Esophagus squamous epithelium (tissue), 4 donors: ENCODE measurements at regions not wholly inside any gene's neighbourhood (a gene's known extent, or its start where the extent isn't known, plus 50 kb on each side); places are given as distances from the start of the nearest gene placed in this dataset.

Experiments
- POLR2A ChIP-seq, 4 donors: fragments of 450-650 bp; IDR thresholded peaks; one replicate each; pipeline ENCODE4 v1.6.1; 2017; ENCODE audit warnings: antibody characterized with exemption in 4 of 4, mild to moderate bottlenecking in 4 of 4, moderate library complexity in 3 of 4
- TF ChIP-seq, protein P1 (sequence below), 6 experiments: fragments of 450-650 bp in 4 of 6; fragments of 200-600 bp in 2 of 6; sonication (generic) in 2 of 6; IDR thresholded peaks; one replicate each; pipeline ENCODE4 v1.5.1; 2016 to 2019; ENCODE audit warnings: antibody characterized with exemption in 6 of 6, mild to moderate bottlenecking in 4 of 6, moderate library complexity in 4 of 6

DNA sequence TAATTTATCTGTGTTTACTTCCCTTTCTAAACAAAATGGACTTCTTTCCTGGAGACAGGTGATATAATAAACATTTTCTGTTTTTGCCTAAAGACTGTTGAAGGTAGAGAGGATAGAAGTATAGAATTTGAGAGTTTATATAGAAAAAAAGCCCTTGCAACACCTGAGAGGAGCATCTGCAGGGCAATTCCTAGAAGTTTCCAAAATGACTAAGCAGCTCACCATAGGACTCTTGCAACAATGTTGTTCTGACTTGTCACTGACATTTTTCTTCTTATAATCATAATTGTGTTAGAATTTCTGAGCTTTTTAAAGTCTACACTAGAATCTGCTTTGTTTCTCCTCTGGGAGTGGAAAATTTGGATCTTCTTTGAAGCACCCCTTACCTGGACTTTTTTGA lies 216.8 kb downstream of the TUSC1 start:
- no peak for TF ChIP-seq POLR2A (IDR thresholded peaks at IDR 0.05)
- TF ChIP-seq, protein P1, sequence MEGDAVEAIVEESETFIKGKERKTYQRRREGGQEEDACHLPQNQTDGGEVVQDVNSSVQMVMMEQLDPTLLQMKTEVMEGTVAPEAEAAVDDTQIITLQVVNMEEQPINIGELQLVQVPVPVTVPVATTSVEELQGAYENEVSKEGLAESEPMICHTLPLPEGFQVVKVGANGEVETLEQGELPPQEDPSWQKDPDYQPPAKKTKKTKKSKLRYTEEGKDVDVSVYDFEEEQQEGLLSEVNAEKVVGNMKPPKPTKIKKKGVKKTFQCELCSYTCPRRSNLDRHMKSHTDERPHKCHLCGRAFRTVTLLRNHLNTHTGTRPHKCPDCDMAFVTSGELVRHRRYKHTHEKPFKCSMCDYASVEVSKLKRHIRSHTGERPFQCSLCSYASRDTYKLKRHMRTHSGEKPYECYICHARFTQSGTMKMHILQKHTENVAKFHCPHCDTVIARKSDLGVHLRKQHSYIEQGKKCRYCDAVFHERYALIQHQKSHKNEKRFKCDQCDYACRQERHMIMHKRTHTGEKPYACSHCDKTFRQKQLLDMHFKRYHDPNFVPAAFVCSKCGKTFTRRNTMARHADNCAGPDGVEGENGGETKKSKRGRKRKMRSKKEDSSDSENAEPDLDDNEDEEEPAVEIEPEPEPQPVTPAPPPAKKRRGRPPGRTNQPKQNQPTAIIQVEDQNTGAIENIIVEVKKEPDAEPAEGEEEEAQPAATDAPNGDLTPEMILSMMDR (IDR thresholded peaks at IDR 0.05), result no peak
